Spleen (tissue), 11 donors: ENCODE measurements at regions not wholly inside any gene's neighbourhood (a gene's known extent, or its start where the extent isn't known, plus 50 kb on each side); places are given as distances from the start of the nearest gene placed in this dataset.
A peak's percentile ranks its signal among the peaks of the same experiment; 100 is the strongest.

ENCODE experiments used
- DNase-seq: peaks from one replicate; pipeline ENCODE4 v3.0.0-alpha.2; 2020
- H3K27ac ChIP-seq, 8 donors: fragments of 200-600 bp; sonication (generic) in 7 of 8; 1 replicate in 4 of 8; 2 replicates in 4 of 8; pipeline versions ENCODE4 v1.5.0 to v1.8.0; 2016 to 2021; ENCODE audit warnings: inconsistent platforms in 4 of 8, mild to moderate bottlenecking in 4 of 8, moderate library complexity in 1 of 8
- H3K27me3 ChIP-seq, 7 donors: fragments of 200-600 bp; sonication (generic) in 6 of 7; replicated peaks in 1 of 7; 1 replicate in 4 of 7; 2 replicates in 3 of 7; pipeline versions ENCODE4 v1.5.0 to v1.8.0; 2016 to 2021; ENCODE audit warnings: inconsistent platforms in 3 of 7, mild to moderate bottlenecking in 1 of 7
- H3K36me3 ChIP-seq, 6 donors: fragments of 200-600 bp; sonication (generic) in 5 of 6; 1 replicate in 4 of 6; 2 replicates in 2 of 6; pipeline versions ENCODE4 v1.5.0 to v1.8.0; 2016 to 2021; ENCODE audit warnings: inconsistent platforms in 2 of 6
- H3K4me1 ChIP-seq, 6 donors: fragments of 200-600 bp; sonication (generic) in 5 of 6; 1 replicate in 3 of 6; 2 replicates in 3 of 6; pipeline versions ENCODE4 v1.5.0 to v1.8.0; 2016 to 2021; ENCODE audit warnings: inconsistent platforms in 3 of 6
- H3K4me3 ChIP-seq, 8 donors: fragments of 200-600 bp; sonication (generic) in 7 of 8; 1 replicate in 4 of 8; 2 replicates in 4 of 8; pipeline versions ENCODE4 v1.5.0 to v1.8.0; 2016 to 2021; ENCODE audit warnings: inconsistent platforms in 4 of 8, mild to moderate bottlenecking in 4 of 8, moderate library complexity in 2 of 8
- H3K9me3 ChIP-seq, 8 donors: fragments of 200-600 bp; sonication (generic) in 7 of 8; 1 replicate in 4 of 8; 2 replicates in 4 of 8; pipeline versions ENCODE4 v1.5.0 to v1.8.0; 2016 to 2021; ENCODE audit warnings: inconsistent platforms in 4 of 8
- CTCF ChIP-seq, 11 experiments: fragments of 200-600 bp in 7 of 11; fragments of 450-650 bp in 4 of 11; sonication (generic) in 4 of 11; IDR thresholded peaks in 8 of 11; conservative IDR thresholded peaks in 3 of 11; 1 replicate in 7 of 11; 2 replicates in 4 of 11; pipeline versions ENCODE4 v1.4.0 to v1.8.0; 2016 to 2021; ENCODE audit warnings: antibody characterized with exemption in 11 of 11, inconsistent platforms in 4 of 11, mild to moderate bottlenecking in 1 of 11
- POLR2A ChIP-seq, 3 donors: fragments of 450-650 bp; IDR thresholded peaks; one replicate each; pipeline ENCODE4 v1.5.1; 2017; ENCODE audit warnings: antibody characterized with exemption in 3 of 3, mild to moderate bottlenecking in 1 of 3
- POLR2AphosphoS5 ChIP-seq, 3 donors: sonication (generic); formaldehyde crosslinking; IDR thresholded peaks; one replicate each; pipeline ENCODE4 v1.5.1; 2017; ENCODE audit warnings: antibody characterized with exemption in 3 of 3
- WGBS, 5 donors: extraction: QIAGEN DNeasy Blood & Tissue Kit in 3 of 5; methylation state at CpG; one replicate each; pipeline versions ENCODE4 v1.1.5 to v1.1.7; 2013 to 2018; 5-methylcytosine and 5-hydroxymethylcytosine counted together
- intact Hi-C: fragments of 100-400 bp; cut with DNase I; formaldehyde crosslinking; loops from one replicate; pipeline ENCODE4 v1.15.0; 2023; ENCODE audit warnings: low total_unique reads
- donor health status: healthy with polysubstance abuse.
- donor health status: DM: no; HTN: no; CAD: no; lungs with moderate emphysema.
- donor health status: DM: no; HTN: no; CAD: no.
- donor health status: Bipolar disorder and iron deficiency.
- donor health status: healthy.
- donor health status: DM: no; HTN: no; CAD: no.
- donor health status: DM: yes; HTN: yes; CAD: no.

GRCh38 chr1:4017636-4018365 is 117.7 kb upstream of the C1orf174 start:
- H3K27me3 ChIP-seq, result peaks cover 0 to 29% (median 0%) of the 10 kb centered on the region in 7 donors
- no peaks in the 10 kb centered on the region for H3K4me1 ChIP-seq
- no peak overlapping the region for H3K4me3 ChIP-seq
- DNase-seq, result peak; percentile 31
- no peak for TF ChIP-seq POLR2A (IDR thresholded peaks at IDR 0.05)
- TF ChIP-seq CTCF (IDR thresholded peaks at IDR 0.05 in 8 of 11, conservative IDR thresholded peaks at IDR 0.05 in 3 of 11), result no peak
- TF ChIP-seq POLR2AphosphoS5 (IDR thresholded peaks at IDR 0.05), result no peak
- H3K36me3 ChIP-seq, result no peaks in the 10 kb centered on the region
- no peaks in the 10 kb centered on the region for H3K9me3 ChIP-seq
- intact Hi-C loops, result no loop called here
- no peak overlapping the region for H3K27ac ChIP-seq
- WGBS, 5 donors, result 65 to 83% (median 72%) methylated on average over 12 of the region's 12 CpGs

DNA sequence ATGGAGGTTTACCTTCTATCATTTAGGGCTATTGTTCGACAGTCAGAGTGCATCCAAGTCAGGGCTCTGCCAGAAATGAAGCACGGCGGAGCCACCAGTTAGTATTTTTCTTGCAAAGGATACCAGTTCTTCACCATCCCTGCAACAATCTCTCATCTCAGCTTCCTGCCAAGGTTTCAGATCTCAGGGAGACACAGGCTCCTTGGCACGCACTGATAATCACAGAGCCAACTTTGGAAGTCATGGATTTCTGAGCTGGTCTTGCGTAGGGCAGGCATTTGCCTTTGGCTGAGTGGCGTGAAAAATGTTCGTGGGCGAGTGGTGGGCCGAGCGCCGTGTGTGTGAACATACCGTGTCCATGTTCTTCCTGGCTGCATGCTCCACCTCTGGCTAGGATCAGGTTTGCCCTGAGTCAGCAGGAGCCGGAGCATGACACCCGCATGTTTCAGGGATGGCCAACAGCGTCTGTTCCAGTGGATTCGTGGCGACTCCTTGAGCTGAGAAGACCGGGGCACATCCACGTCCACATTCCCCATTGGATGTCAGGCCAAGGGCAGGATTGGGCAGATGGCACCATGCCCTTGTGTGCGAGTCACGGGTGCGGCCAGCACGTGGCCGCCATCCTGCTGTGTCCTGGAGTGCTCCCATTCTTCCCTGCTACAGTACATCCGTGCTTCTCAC is 118.5 kb upstream of the C1orf174 start:
- Histone ChIP-seq H3K27ac (no peak overlapping the region), H3K27me3 (peaks cover 0 to 34% (median 0%) of the 10 kb centered on the region in 7 donors), H3K4me1 (no peaks in the 10 kb centered on the region), H3K9me3 (no peaks in the 10 kb centered on the region), H3K4me3 (no peak overlapping the region), H3K36me3 (no peaks in the 10 kb centered on the region)
- intact Hi-C loops, result no loop called here
- TF ChIP-seq POLR2A (IDR thresholded peaks at IDR 0.05), result no peak
- TF ChIP-seq POLR2AphosphoS5 (IDR thresholded peaks at IDR 0.05), result no peak
- no peak for TF ChIP-seq CTCF (IDR thresholded peaks at IDR 0.05 in 8 of 11, conservative IDR thresholded peaks at IDR 0.05 in 3 of 11)
- peak; percentile 54 for DNase-seq
- 87 to 92% (median 91%) methylated on average over 24 to 25 of the region's 25 CpGs for WGBS, 5 donors

DNA sequence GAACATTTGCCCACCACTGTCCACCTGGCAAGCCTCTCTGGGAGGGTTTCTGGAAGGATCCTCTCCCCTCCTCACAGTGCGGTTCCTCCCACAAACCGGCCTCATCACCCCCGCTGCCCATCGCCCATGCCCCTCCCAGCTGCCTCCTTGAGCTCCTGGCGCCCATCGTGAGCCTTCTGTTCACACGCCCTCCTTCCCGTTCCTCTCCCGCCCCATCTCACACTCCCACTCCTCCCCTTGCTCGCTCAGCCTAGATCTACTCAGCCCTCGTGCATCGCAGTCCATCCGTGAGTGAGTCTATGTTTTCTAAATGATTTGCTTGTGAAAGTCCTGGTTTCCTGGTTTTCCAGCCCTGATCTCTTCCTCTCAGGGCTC is 119.1 kb upstream of the C1orf174 start:
- whole genome bisulfite sequencing, 5 donors, result 75 to 83% (median 78%) methylated on average over 13 of the region's 13 CpGs

More for the DNA sequence above, 119.1 kb upstream of the C1orf174 start:
- H3K4me1 ChIP-seq, result no peaks in the 10 kb centered on the region
- H3K27me3 ChIP-seq, result peaks cover 0 to 39% (median 0%) of the 10 kb centered on the region in 7 donors
- H3K27ac ChIP-seq, result no peak overlapping the region
- TF ChIP-seq CTCF (IDR thresholded peaks at IDR 0.05 in 8 of 11, conservative IDR thresholded peaks at IDR 0.05 in 3 of 11) (no peak), POLR2AphosphoS5 (IDR thresholded peaks at IDR 0.05) (no peak), POLR2A (IDR thresholded peaks at IDR 0.05) (no peak)
- intact Hi-C loops, result no loop called here
- no peaks in the 10 kb centered on the region for H3K9me3 ChIP-seq
- H3K36me3 ChIP-seq, result no peaks in the 10 kb centered on the region
- no peak overlapping the region for H3K4me3 ChIP-seq
- DNase-seq, result no peak
